Trophoblast cell (in vitro differentiated cells and primary cell): ENCODE measurements at regions not wholly inside any gene's neighbourhood (a gene's known extent, or its start where the extent isn't known, plus 50 kb on each side); places are given as distances from the start of the nearest gene placed in this dataset.
A peak's percentile ranks its signal among the peaks of the same experiment; 100 is the strongest.

Experiments used
- DNase-seq, 2 donors: peaks; one replicate each; pipeline ENCODE4 v3.0.0-alpha.2; 2016
- H2AFZ ChIP-seq: 2 replicates; pipeline ENCODE4 v1.6.1; 2013; ENCODE audit warnings: low read length, moderate library complexity, mild to moderate bottlenecking; ENCODE audit not compliant: insufficient read depth, poor library complexity
- H2AK5ac ChIP-seq: 2 replicates; pipeline ENCODE4 v1.6.1; 2013; ENCODE audit warnings: mild to moderate bottlenecking, low read length
- H2BK120ac ChIP-seq: 2 replicates; pipeline ENCODE4 v1.6.1; 2013; ENCODE audit warnings: low read length, mild to moderate bottlenecking, moderate library complexity; ENCODE audit not compliant: insufficient read depth, poor library complexity
- H2BK12ac ChIP-seq: 2 replicates; pipeline ENCODE4 v1.6.1; 2013; ENCODE audit warnings: mild to moderate bottlenecking, low read length, moderate library complexity
- H2BK5ac ChIP-seq: 2 replicates; pipeline ENCODE4 v1.6.1; 2013; ENCODE audit warnings: low read length, low read depth, moderate library complexity, mild to moderate bottlenecking; ENCODE audit not compliant: poor library complexity
- H3K14ac ChIP-seq: 2 replicates; pipeline ENCODE4 v1.6.1; 2013; ENCODE audit warnings: mild to moderate bottlenecking, low read length
- H3K18ac ChIP-seq: 2 replicates; pipeline ENCODE4 v1.6.1; 2013; ENCODE audit warnings: mild to moderate bottlenecking, low read length
- H3K23ac ChIP-seq: 2 replicates; pipeline ENCODE4 v1.6.1; 2013; ENCODE audit warnings: low read length
- H3K27ac ChIP-seq: 2 replicates; pipeline ENCODE4 v1.5.1; 2013; ENCODE audit warnings: low read depth, mild to moderate bottlenecking, inconsistent platforms, low read length, moderate library complexity
- H3K27me3 ChIP-seq: 2 replicates; pipeline ENCODE4 v1.6.1; 2013; ENCODE audit warnings: inconsistent platforms, mild to moderate bottlenecking, low read length, moderate library complexity; ENCODE audit not compliant: insufficient read depth
- H3K36me3 ChIP-seq, 2 experiments: 1 replicate in 1 of 2; 2 replicates in 1 of 2; pipeline ENCODE4 v1.6.1; 2013; ENCODE audit warnings: low read length in 2 of 2, mild to moderate bottlenecking in 2 of 2, moderate library complexity in 1 of 2; ENCODE audit not compliant: insufficient read depth in 2 of 2, control insufficient read depth in 1 of 2
- H3K4ac ChIP-seq: 2 replicates; pipeline ENCODE4 v1.6.1; 2013; ENCODE audit warnings: low read depth, mild to moderate bottlenecking, low read length, moderate library complexity
- H3K4me1 ChIP-seq, 2 experiments: 1 replicate in 1 of 2; 2 replicates in 1 of 2; pipeline ENCODE4 v1.6.1; 2013; ENCODE audit warnings: low read length in 2 of 2, mild to moderate bottlenecking in 2 of 2, moderate library complexity in 1 of 2; ENCODE audit not compliant: insufficient read depth in 2 of 2, control insufficient read depth in 1 of 2
- H3K4me2 ChIP-seq: 2 replicates; pipeline ENCODE4 v1.6.1; 2013; ENCODE audit warnings: inconsistent platforms, mild to moderate bottlenecking, low read length, moderate library complexity
- H3K4me3 ChIP-seq: 2 replicates; pipeline ENCODE4 v1.5.1; 2013; ENCODE audit warnings: mild to moderate bottlenecking, low read depth, low read length, inconsistent platforms
- H3K79me1 ChIP-seq: one replicate; pipeline ENCODE4 v1.6.1; 2013; ENCODE audit warnings: low read length
- H3K79me2 ChIP-seq: 2 replicates; pipeline ENCODE4 v1.6.1; 2013; ENCODE audit warnings: low read length, mild to moderate bottlenecking; ENCODE audit not compliant: control insufficient read depth, insufficient read depth, poor library complexity
- H3K9ac ChIP-seq: 2 replicates; pipeline ENCODE4 v1.6.1; 2013; ENCODE audit warnings: mild to moderate bottlenecking, low read length
- H3K9me3 ChIP-seq: 2 replicates; pipeline ENCODE4 v1.6.1; 2013; ENCODE audit warnings: low read depth, mild to moderate bottlenecking, control low read depth, inconsistent platforms, low read length; ENCODE audit not compliant: insufficient read depth
- H4K12ac ChIP-seq: 2 replicates; pipeline ENCODE4 v1.6.1; 2013; ENCODE audit warnings: low read depth, mild to moderate bottlenecking, low read length, moderate library complexity
- H4K8ac ChIP-seq: 2 replicates; pipeline ENCODE4 v1.6.1; 2013; ENCODE audit warnings: low read depth, mild to moderate bottlenecking, low read length, moderate library complexity
- H4K91ac ChIP-seq: one replicate; pipeline ENCODE4 v1.6.1; 2013; ENCODE audit warnings: low read depth, mild to moderate bottlenecking, low read length, moderate library complexity
- WGBS: extraction: QIAGEN DNeasy Blood & Tissue Kit; methylation state at CpG from one replicate; pipeline ENCODE4 v1.1.7; 2013; ENCODE audit warnings: missing lambda C conversion rate; ENCODE audit not compliant: insufficient read length, insufficient coverage; ENCODE audit errors: extremely low coverage; 5-methylcytosine and 5-hydroxymethylcytosine counted together

GRCh38 chr3:64815195-64815631 lies 127.4 kb upstream of the ADAMTS9 start:
- no peaks in the 10 kb centered on the region for H3K27me3 ChIP-seq
- no peak overlapping the region for H4K91ac ChIP-seq
- H2BK12ac ChIP-seq: no peak overlapping the region
- H2BK5ac ChIP-seq: no peak overlapping the region
- no peak overlapping the region for H2AK5ac ChIP-seq
- H4K12ac ChIP-seq: no peak overlapping the region
- H3K23ac ChIP-seq: no peak overlapping the region
- H3K4me2 ChIP-seq: no peak overlapping the region
- peaks cover 3 to 11% of the 10 kb centered on the region in 2 experiments for H3K4me1 ChIP-seq
- H3K4me3 ChIP-seq: no peak overlapping the region
- H2BK120ac ChIP-seq: no peak overlapping the region
- no peak overlapping the region for H3K27ac ChIP-seq
- H3K4ac ChIP-seq: no peak overlapping the region
- DNase-seq: peak; percentile 2 to 3
- no peak overlapping the region for H3K9ac ChIP-seq
- peaks cover 2% of the 10 kb centered on the region for H3K79me1 ChIP-seq
- H3K79me2 ChIP-seq: no peaks in the 10 kb centered on the region
- H3K9me3 ChIP-seq: no peaks in the 10 kb centered on the region
- no peak overlapping the region for H4K8ac ChIP-seq
- H3K36me3 ChIP-seq: no peaks in the 10 kb centered on the region
- no CpG with 5 or more reads among the region's 3 CpGs for WGBS
- no peak overlapping the region for H2AFZ ChIP-seq
- no peak overlapping the region for H3K14ac ChIP-seq
- H3K18ac ChIP-seq: no peak overlapping the region

- Histone ChIP-seq H3K18ac (no peak overlapping the region), H3K23ac (no peak overlapping the region), H3K4me1 (peaks cover 3 to 11% of the 10 kb centered on the region in 2 experiments), H3K4me3 (no peak overlapping the region), H3K27ac (no peak overlapping the region), H3K36me3 (no peaks in the 10 kb centered on the region), H2BK5ac (no peak overlapping the region), H3K4me2 (no peak overlapping the region), H3K27me3 (no peaks in the 10 kb centered on the region), H4K8ac (no peak overlapping the region), H2BK120ac (no peak overlapping the region), H4K91ac (no peak overlapping the region), H3K79me2 (no peaks in the 10 kb centered on the region), H3K14ac (no peak overlapping the region), H3K4ac (no peak overlapping the region), H2AK5ac (no peak overlapping the region), H3K9ac (no peak overlapping the region), H3K9me3 (no peaks in the 10 kb centered on the region), H2AFZ (no peak overlapping the region), H3K79me1 (peaks cover 2% of the 10 kb centered on the region), H4K12ac (no peak overlapping the region), H2BK12ac (no peak overlapping the region)
- no CpG with 5 or more reads among the region's 2 CpGs for WGBS
- no peak for DNase-seq
Observed at GRCh38 chr3:64814351-64814750, 126.6 kb upstream of the ADAMTS9 start.

- no peak for DNase-seq
- Histone ChIP-seq H2BK12ac (no peak overlapping the region), H3K27me3 (no peaks in the 10 kb centered on the region), H3K4me2 (no peak overlapping the region), H2AFZ (no peak overlapping the region), H3K18ac (no peak overlapping the region), H3K79me2 (no peaks in the 10 kb centered on the region), H2BK120ac (no peak overlapping the region), H2BK5ac (no peak overlapping the region), H2AK5ac (no peak overlapping the region), H4K12ac (no peak overlapping the region), H4K8ac (no peak overlapping the region), H4K91ac (no peak overlapping the region), H3K36me3 (no peaks in the 10 kb centered on the region), H3K23ac (no peak overlapping the region), H3K4me3 (no peak overlapping the region), H3K4me1 (peaks cover 3 to 11% of the 10 kb centered on the region in 2 experiments), H3K79me1 (peaks cover 2% of the 10 kb centered on the region), H3K9me3 (no peaks in the 10 kb centered on the region), H3K4ac (no peak overlapping the region), H3K9ac (no peak overlapping the region), H3K27ac (no peak overlapping the region), H3K14ac (no peak overlapping the region)
- no CpG with 5 or more reads among the region's 3 CpGs for WGBS
Observed at GRCh38 chr3:64813326-64813725, 125.5 kb upstream of the ADAMTS9 start.

- H3K4me3 ChIP-seq: no peak overlapping the region
- no peak overlapping the region for H2BK12ac ChIP-seq
Observed at GRCh38 chr3:64809086-64809485, 121.3 kb upstream of the ADAMTS9 start.

More at GRCh38 chr3:64809086-64809485, 121.3 kb upstream of the ADAMTS9 start:
- Histone ChIP-seq H2BK5ac (no peak overlapping the region), H4K8ac (no peak overlapping the region), H2AFZ (no peak overlapping the region), H2BK120ac (no peak overlapping the region), H3K4me2 (no peak overlapping the region), H3K18ac (no peak overlapping the region), H3K14ac (no peak overlapping the region), H3K23ac (no peak overlapping the region), H3K79me1 (no peaks in the 10 kb centered on the region), H3K9me3 (no peaks in the 10 kb centered on the region), H3K27me3 (no peaks in the 10 kb centered on the region), H2AK5ac (no peak overlapping the region), H3K27ac (no peak overlapping the region), H3K79me2 (no peaks in the 10 kb centered on the region), H3K4me1 (peaks cover 2 to 4% of the 10 kb centered on the region in 2 experiments), H4K91ac (no peak overlapping the region), H3K4ac (no peak overlapping the region), H3K36me3 (no peaks in the 10 kb centered on the region), H3K9ac (no peak overlapping the region), H4K12ac (no peak overlapping the region)
- no CpG with 5 or more reads among the region's 2 CpGs for whole genome bisulfite sequencing
- no peak for DNase-seq
